ENCODE measurements at regions not wholly inside any gene's neighbourhood (a gene's known extent, or its start where the extent isn't known, plus 50 kb on each side); places are given as distances from the start of the nearest gene placed in this dataset.

GRCh38 chr6:105789935-105790334 is 296.2 kb upstream of the PRDM1 start:
- TF ChIP-seq CTCF (IDR thresholded peaks at IDR 0.05 in 4 of 5, conservative IDR thresholded peaks at IDR 0.05 in 1 of 5) (no peak), POLR2A (IDR thresholded peaks at IDR 0.05) (no peak)

Measured in gastrocnemius medialis (tissue), 4 donors.